Panc1 (cell line): ENCODE measurements at regions not wholly inside any gene's neighbourhood (a gene's known extent, or its start where the extent isn't known, plus 50 kb on each side); places are given as distances from the start of the nearest gene placed in this dataset.

Experiments used
- ATAC-seq: fragments of 200-7000 bp; cut with Tn5 transposase; 2 replicates; pipeline ENCODE4 v1.9.1; 2020; ENCODE audit warnings: mild to moderate bottlenecking, moderate library complexity
- BruUV-seq: library from RNA; stranded (reverse); fragments of 400-500 nt; replicated peaks from 2 replicates; lab custom pipeline; 2021; lab: Mats Ljungman, UMichigan
- CTCF ChIA-PET: fragments of 300-600 bp; sonication (Branson Sonifier 250); formaldehyde crosslinking; loops from one replicate; lab custom pipeline; 2022; ENCODE audit warnings: antibody characterized with exemption; lab: Charles Lee
- POLR2A ChIA-PET: fragments of 300-600 bp; sonication (Branson Sonifier 250); formaldehyde crosslinking; loops from one replicate; lab custom pipeline; 2022; ENCODE audit warnings: antibody characterized with exemption; lab: Charles Lee
- DNase-seq: peaks from one replicate; pipeline ENCODE4 v3.0.0-alpha.2; 2010; ENCODE audit warnings: low read depth, low spot score
- H3K27ac ChIP-seq: 2 replicates; pipeline ENCODE4 v1.5.1; 2011; ENCODE audit warnings: mild to moderate bottlenecking, low read length, inconsistent platforms
- H3K27me3 ChIP-seq: fragments of 200-500 bp; sonication (Bioruptor generic); 2 replicates; pipeline ENCODE4 v1.6.0; 2014; ENCODE audit warnings: low read length, inconsistent platforms; ENCODE audit not compliant: control insufficient read depth, insufficient read depth
- H3K36me3 ChIP-seq: fragments of 200-500 bp; sonication (Bioruptor generic); 2 replicates; pipeline ENCODE4 v1.5.1; 2014; ENCODE audit warnings: inconsistent platforms, mild to moderate bottlenecking, low read length, moderate library complexity; ENCODE audit not compliant: control insufficient read depth, insufficient read depth
- H3K4me1 ChIP-seq: 2 replicates; pipeline ENCODE4 v1.5.1; 2011; ENCODE audit warnings: inconsistent platforms, mild to moderate bottlenecking, low read length, moderate library complexity; ENCODE audit not compliant: control insufficient read depth, insufficient read depth
- H3K4me3 ChIP-seq, 2 experiments: 2 replicates each; pipeline ENCODE4 v1.5.1; 2011 to 2012; ENCODE audit warnings: low read depth in 2 of 2, low read length in 2 of 2, mild to moderate bottlenecking in 2 of 2, inconsistent platforms in 1 of 2, moderate library complexity in 1 of 2
- H3K9me3 ChIP-seq: fragments of 200-500 bp; sonication (Bioruptor generic); 2 replicates; pipeline ENCODE4 v1.5.1; 2014; ENCODE audit warnings: low read depth, mild to moderate bottlenecking, inconsistent platforms, low read length, moderate library complexity; ENCODE audit not compliant: control insufficient read depth, insufficient read depth
- CTCF ChIP-seq: fragments of 450-650 bp; IDR thresholded peaks from 2 replicates; pipeline ENCODE4 v1.5.1; 2017; ENCODE audit warnings: mild to moderate bottlenecking
- POLR2AphosphoS5 ChIP-seq: IDR thresholded peaks from 2 replicates; pipeline ENCODE4 v1.6.1; 2012; ENCODE audit warnings: mild to moderate bottlenecking, low read depth, low read length, moderate library complexity
- SIN3A ChIP-seq: IDR thresholded peaks from 2 replicates; pipeline ENCODE4 v1.6.1; 2012; ENCODE audit warnings: low read depth, mild to moderate bottlenecking, low read length, moderate library complexity, borderline replicate concordance; ENCODE audit not compliant: insufficient read depth
- TCF7L2 ChIP-seq: IDR thresholded peaks from 2 replicates; pipeline ENCODE4 v1.6.1; 2011; ENCODE audit warnings: mild to moderate bottlenecking, low read depth, low read length, inconsistent platforms
- in situ Hi-C: cut with HindIII; loops from 2 replicates; pipeline ENCODE4 v1.10.0; 2016; ENCODE audit warnings: low sequenced_read_pairs, low pct_unique_long_range_greater_than_20kb
- intact Hi-C: fragments of 100-400 bp; cut with micrococcal nuclease; formaldehyde crosslinking; loops from one replicate; pipeline ENCODE4 v1.10.0; 2022; ENCODE audit not compliant: unreplicated experiment
- TF ChIP-seq, protein P1 (sequence below), 2 experiments: IDR thresholded peaks; 2 replicates each; pipeline ENCODE4 v1.6.1; 2011 to 2012; ENCODE audit warnings: low read depth in 2 of 2, control low read depth in 1 of 2, low read length in 1 of 2, mild to moderate bottlenecking in 1 of 2, moderate library complexity in 1 of 2; ENCODE audit not compliant: insufficient read depth in 1 of 2

DNA sequence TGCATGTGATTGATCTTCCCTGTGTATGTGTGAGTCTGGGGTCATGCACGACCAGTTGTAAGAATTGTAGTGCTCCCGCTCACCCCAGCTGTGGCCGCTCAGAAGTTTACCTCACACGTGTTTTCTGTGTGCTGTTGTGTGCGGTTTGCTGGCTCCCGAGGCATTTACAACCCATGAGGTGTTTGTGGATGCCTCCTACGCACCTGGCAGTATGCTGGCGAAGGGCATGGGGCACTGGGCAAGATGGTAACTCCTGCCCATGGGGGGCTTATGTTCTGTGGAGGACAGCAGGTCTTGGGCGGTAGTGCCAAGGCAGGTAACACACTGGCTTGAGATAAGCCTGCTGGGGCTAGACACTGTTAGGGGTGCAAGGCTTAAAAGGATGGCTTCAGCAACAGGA is 102.6 kb upstream of the HS6ST1 start:
- Histone ChIP-seq H3K4me3 (no peak overlapping the region), H3K4me1 (no peaks in the 10 kb centered on the region; the same call in none of the 2 replicates), H3K9me3 (no peaks in the 10 kb centered on the region), H3K27ac (no peak overlapping the region), H3K36me3 (no peaks in the 10 kb centered on the region), H3K27me3 (no peaks in the 10 kb centered on the region)
- ATAC-seq (no peak), DNase-seq (no peak)
- POLR2A ChIA-PET, result no interaction called here
- in situ Hi-C loops (no loop called here), intact Hi-C loops (no loop called here)
- CTCF ChIA-PET, result no interaction called here
- no peak for TF ChIP-seq SIN3A
- TF ChIP-seq TCF7L2, result no peak
- TF ChIP-seq POLR2AphosphoS5, result no peak
- TF ChIP-seq, protein P1, sequence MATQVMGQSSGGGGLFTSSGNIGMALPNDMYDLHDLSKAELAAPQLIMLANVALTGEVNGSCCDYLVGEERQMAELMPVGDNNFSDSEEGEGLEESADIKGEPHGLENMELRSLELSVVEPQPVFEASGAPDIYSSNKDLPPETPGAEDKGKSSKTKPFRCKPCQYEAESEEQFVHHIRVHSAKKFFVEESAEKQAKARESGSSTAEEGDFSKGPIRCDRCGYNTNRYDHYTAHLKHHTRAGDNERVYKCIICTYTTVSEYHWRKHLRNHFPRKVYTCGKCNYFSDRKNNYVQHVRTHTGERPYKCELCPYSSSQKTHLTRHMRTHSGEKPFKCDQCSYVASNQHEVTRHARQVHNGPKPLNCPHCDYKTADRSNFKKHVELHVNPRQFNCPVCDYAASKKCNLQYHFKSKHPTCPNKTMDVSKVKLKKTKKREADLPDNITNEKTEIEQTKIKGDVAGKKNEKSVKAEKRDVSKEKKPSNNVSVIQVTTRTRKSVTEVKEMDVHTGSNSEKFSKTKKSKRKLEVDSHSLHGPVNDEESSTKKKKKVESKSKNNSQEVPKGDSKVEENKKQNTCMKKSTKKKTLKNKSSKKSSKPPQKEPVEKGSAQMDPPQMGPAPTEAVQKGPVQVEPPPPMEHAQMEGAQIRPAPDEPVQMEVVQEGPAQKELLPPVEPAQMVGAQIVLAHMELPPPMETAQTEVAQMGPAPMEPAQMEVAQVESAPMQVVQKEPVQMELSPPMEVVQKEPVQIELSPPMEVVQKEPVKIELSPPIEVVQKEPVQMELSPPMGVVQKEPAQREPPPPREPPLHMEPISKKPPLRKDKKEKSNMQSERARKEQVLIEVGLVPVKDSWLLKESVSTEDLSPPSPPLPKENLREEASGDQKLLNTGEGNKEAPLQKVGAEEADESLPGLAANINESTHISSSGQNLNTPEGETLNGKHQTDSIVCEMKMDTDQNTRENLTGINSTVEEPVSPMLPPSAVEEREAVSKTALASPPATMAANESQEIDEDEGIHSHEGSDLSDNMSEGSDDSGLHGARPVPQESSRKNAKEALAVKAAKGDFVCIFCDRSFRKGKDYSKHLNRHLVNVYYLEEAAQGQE (IDR thresholded peaks at IDR 0.05; ENCODE audit: insufficient read depth in 1 of 2, low read depth in 2 of 2, low read length in 1 of 2), result no peak
- TF ChIP-seq CTCF, result no peak
- no TSS peak for BruUV-seq

GRCh38 chr2:128421861-128422311 is 103.2 kb upstream of the HS6ST1 start:
- no peak for DNase-seq
- no peaks in the 10 kb centered on the region for H3K9me3 ChIP-seq
- in situ Hi-C loops (no loop called here), intact Hi-C loops (no loop called here)
- no TSS peak for BruUV-seq
- POLR2A ChIA-PET, result no interaction called here
- CTCF ChIA-PET, result no interaction called here
- no peaks in the 10 kb centered on the region for H3K27me3 ChIP-seq
- no peak overlapping the region for H3K4me3 ChIP-seq
- H3K36me3 ChIP-seq, result no peaks in the 10 kb centered on the region
- H3K4me1 ChIP-seq, result no peaks in the 10 kb centered on the region; the same call in none of the 2 replicates
- ATAC-seq, result no peak
- TF ChIP-seq CTCF (no peak), SIN3A (no peak), POLR2AphosphoS5 (no peak), TCF7L2 (no peak)
- TF ChIP-seq, protein P1 (IDR thresholded peaks at IDR 0.05; ENCODE audit: insufficient read depth in 1 of 2, low read depth in 2 of 2, low read length in 1 of 2), result no peak
- no peak overlapping the region for H3K27ac ChIP-seq
